GM12872 (cell line): ENCODE measurements at regions not wholly inside any gene's neighbourhood (a gene's known extent, or its start where the extent isn't known, plus 50 kb on each side); places are given as distances from the start of the nearest gene placed in this dataset.

Source experiments
- TF ChIP-seq, protein P1 (sequence below): IDR thresholded peaks from 3 replicates; pipeline ENCODE4 v1.5.1; 2011; ENCODE audit warnings: low read depth, mild to moderate bottlenecking, low read length, moderate library complexity; ENCODE audit not compliant: insufficient read depth

DNA sequence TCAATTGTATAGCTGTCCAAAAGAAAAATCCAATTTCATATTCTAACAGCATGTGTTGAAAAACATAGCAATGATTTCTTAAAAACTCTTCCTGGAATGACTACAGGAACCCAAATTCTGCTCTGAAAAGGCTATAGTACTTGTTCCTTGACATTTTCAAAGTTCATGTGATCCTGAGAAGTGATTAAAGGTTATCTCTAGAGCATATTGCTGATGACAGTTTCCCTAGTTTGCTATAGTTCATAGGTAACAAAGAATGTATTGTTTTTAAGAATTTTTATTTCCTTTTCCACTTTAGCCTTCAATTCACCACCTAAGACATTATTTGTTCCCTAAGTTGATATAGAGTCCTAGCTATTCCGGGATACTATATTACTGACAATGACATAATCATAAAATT, 1614.6 kb downstream of the PCDH7 start:
- TF ChIP-seq, protein P1, sequence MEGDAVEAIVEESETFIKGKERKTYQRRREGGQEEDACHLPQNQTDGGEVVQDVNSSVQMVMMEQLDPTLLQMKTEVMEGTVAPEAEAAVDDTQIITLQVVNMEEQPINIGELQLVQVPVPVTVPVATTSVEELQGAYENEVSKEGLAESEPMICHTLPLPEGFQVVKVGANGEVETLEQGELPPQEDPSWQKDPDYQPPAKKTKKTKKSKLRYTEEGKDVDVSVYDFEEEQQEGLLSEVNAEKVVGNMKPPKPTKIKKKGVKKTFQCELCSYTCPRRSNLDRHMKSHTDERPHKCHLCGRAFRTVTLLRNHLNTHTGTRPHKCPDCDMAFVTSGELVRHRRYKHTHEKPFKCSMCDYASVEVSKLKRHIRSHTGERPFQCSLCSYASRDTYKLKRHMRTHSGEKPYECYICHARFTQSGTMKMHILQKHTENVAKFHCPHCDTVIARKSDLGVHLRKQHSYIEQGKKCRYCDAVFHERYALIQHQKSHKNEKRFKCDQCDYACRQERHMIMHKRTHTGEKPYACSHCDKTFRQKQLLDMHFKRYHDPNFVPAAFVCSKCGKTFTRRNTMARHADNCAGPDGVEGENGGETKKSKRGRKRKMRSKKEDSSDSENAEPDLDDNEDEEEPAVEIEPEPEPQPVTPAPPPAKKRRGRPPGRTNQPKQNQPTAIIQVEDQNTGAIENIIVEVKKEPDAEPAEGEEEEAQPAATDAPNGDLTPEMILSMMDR: no peak

DNA sequence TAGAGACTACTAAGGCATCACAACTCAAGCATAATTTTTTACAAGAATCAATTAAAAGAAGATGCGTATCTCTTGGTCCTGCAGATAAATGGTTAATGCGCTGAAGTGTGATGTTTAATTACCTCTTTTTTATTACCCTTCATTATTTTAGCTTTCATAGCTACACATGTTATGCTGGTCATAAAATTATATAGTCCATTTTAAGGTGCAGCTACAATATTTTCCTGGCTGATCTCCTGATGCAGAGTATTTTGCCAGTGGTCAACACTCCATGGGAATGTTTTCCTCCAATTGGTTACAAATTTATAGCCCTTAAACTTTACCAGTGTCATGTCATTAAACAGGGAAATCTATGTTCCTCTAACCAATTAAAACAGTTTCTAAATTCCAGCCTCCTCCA, 1617.2 kb downstream of the PCDH7 start:
- TF ChIP-seq, protein P1: no peak

DNA sequence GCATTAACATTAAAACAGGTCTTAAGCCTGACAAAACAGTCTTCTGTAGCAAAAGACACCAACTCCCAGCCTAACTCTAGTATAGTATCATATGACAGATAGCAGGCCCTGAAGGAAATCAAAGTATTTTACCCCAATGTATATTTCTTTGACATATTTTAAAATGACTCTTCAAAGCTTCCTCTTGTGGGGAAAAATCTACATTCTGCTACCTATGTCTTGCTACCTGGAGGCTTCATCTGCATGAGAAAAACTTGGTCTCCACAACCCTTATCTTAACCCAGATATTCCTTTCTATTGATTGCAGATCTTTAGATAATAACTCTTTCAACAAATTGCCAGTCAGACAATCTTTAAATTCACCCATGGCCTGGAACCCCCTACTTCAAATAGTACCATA, 1620.4 kb downstream of the PCDH7 start:
- TF ChIP-seq, protein P1: no peak

DNA sequence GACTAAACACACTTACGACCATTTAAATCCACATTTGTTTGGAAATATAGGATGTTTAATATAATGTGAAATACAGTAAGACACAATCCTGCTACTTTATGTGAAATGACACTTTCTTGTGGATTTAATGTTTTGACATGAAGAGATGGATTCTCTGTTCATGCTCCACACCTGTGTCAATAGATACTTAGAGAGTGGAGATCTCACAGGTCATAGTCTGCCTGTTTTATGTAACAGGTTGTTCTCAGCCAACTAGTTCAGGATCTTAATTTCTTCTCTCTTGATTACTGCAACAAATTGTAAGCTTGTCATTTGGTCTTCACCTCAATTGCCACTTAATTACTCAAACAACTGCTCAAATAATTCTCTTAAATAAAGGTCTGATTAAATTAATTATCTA, 1621.2 kb downstream of the PCDH7 start:
- TF ChIP-seq, protein P1: no peak

DNA sequence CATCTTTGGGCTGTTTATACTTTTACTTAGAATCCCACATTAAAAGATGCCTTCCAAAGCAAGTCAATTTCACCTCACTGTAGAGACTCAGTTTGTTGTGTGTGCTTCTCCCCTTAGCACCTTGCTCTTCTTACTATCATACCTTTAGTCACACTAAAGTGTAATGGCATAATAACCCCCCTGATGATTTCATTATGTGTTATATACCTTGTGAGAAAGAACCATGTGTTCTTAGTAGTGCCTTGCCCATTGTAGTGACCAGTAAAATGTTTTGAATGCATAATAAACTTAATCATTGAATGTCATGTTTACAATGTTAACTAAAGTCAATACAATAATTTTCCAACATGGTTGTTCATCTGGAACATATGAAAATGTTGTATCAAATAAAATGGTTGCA, 1621.9 kb downstream of the PCDH7 start:
- TF ChIP-seq, protein P1: no peak

DNA sequence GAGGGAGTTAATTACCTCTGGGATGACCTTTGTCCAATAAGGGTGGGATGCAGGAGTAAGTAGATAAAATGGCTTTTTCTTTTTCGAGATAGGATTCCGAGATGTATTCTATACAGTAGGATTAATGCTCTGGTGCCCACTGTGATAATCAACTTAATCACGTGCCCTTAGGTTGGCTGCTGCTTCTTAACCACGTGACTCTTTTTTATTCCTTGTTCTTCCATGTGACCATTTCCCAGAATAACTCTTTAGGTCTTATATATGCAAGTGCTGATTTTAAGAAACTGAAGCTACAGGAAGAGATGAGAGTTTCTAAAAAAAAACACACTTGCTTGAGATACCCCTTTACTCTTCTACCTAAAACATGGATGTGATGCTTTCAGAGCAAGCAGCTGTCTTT, 1628.9 kb downstream of the PCDH7 start:
- TF ChIP-seq, protein P1: no peak

DNA sequence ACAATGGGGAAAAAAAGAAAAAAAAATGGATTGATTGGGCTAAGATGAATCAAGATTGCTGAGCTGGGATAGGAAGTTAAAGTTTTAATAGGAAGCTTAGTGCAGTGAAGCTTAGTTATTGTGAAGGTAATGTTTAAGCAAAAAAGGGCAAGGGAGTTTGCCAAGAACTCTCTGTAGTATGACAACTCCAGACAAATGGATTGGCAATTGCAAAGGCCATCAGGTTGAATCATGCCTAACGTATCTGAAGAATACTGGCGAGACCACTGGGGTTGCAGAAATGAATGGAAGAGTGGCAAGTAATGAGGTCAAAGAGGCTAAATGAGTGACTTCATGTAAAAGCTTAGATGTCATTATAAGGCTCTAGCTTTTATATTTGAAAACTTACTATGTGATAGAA, 1654.0 kb downstream of the PCDH7 start:
- TF ChIP-seq, protein P1: no peak

DNA sequence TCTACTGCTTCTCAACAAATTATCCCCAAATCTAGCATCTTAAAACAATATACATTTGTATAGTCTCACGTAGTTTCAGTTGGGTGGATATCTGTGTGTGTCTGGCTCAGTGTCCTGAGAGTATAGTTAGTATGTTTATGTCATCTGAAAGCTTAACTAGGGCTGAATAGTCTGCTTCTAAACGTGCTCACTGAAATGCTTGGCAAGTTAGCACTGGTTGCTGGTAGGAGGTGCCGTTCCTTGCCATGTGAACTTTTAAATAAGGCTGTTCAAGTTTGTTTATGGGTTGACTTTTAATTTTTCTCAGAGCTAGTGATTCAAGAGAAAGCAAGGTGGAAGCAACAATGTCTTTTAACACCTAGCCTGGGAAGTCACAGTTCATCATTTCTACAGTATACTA, 1673.6 kb downstream of the PCDH7 start:
- TF ChIP-seq, protein P1: no peak
